HEK293T (cell line): ENCODE measurements at regions not wholly inside any gene's neighbourhood (a gene's known extent, or its start where the extent isn't known, plus 50 kb on each side); places are given as distances from the start of the nearest gene placed in this dataset.

Experiments
- BHLHE40 ChIP-seq: fragments of 450-650 bp; IDR thresholded peaks from 2 replicates; pipeline ENCODE4 v1.6.1; 2016; ENCODE audit warnings: mild to moderate bottlenecking, moderate library complexity, borderline replicate concordance
- FOXA1 ChIP-seq: fragments of 450-650 bp; IDR thresholded peaks from 2 replicates; pipeline ENCODE4 v1.6.1; 2016; ENCODE audit warnings: mild to moderate bottlenecking
- FOXM1 ChIP-seq: fragments of 450-650 bp; IDR thresholded peaks from 2 replicates; pipeline ENCODE4 v1.6.1; 2017; ENCODE audit warnings: mild to moderate bottlenecking, borderline replicate concordance
- L3MBTL2 ChIP-seq: fragments of 450-650 bp; conservative IDR thresholded peaks from 2 replicates; pipeline ENCODE4 v1.6.1; 2016; ENCODE audit warnings: mild to moderate bottlenecking
- NFRKB ChIP-seq: fragments of 450-650 bp; IDR thresholded peaks from 2 replicates; pipeline ENCODE4 v1.6.1; 2016; ENCODE audit warnings: mild to moderate bottlenecking, moderate library complexity
- PKNOX1 ChIP-seq: fragments of 450-650 bp; IDR thresholded peaks from 2 replicates; pipeline ENCODE4 v1.6.1; 2016
- SP1 ChIP-seq: fragments of 450-650 bp; IDR thresholded peaks from 2 replicates; pipeline ENCODE4 v1.6.1; 2017
- SUZ12 ChIP-seq: fragments of 450-650 bp; IDR thresholded peaks from 2 replicates; pipeline ENCODE4 v1.6.1; 2016; ENCODE audit warnings: mild to moderate bottlenecking
- TARDBP ChIP-seq: fragments of 450-650 bp; IDR thresholded peaks from 2 replicates; pipeline ENCODE4 v1.6.1; 2016
- ZNF384 ChIP-seq: fragments of 450-650 bp; IDR thresholded peaks from 2 replicates; pipeline ENCODE4 v1.6.1; 2016

GRCh38 chrX:22689290-22689689 lies 310.5 kb upstream of the DDX53 start:
- TF ChIP-seq SP1 (no peak), L3MBTL2 (no peak), FOXM1 (no peak), SUZ12 (no peak), NFRKB (no peak), TARDBP (no peak), PKNOX1 (no peak), BHLHE40 (no peak), ZNF384 (no peak), FOXA1 (no peak)
